ENCODE measurements at regions not wholly inside any gene's neighbourhood (a gene's known extent, or its start where the extent isn't known, plus 50 kb on each side); places are given as distances from the start of the nearest gene placed in this dataset.

DNA sequence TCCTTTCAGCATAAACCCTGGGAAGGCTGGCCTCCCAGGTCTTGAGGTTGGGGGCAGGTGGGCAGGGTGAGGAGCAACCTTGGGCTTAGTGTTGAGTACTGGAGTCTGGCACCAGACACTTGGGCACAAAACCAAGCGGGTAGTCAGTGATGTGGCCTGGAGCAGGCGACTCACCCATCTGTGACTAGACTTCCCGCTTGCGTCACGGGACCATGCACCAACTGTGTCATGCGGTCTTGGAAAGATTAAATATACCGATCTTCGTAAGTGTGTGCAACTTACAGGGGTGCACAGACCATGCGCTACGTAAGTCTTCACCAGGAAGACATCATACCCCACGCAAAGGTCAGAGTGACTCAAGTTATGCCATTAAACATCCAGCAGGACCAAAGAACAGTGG is 304.4 kb upstream of the IRX4 start:
- TF ChIP-seq, protein P1, sequence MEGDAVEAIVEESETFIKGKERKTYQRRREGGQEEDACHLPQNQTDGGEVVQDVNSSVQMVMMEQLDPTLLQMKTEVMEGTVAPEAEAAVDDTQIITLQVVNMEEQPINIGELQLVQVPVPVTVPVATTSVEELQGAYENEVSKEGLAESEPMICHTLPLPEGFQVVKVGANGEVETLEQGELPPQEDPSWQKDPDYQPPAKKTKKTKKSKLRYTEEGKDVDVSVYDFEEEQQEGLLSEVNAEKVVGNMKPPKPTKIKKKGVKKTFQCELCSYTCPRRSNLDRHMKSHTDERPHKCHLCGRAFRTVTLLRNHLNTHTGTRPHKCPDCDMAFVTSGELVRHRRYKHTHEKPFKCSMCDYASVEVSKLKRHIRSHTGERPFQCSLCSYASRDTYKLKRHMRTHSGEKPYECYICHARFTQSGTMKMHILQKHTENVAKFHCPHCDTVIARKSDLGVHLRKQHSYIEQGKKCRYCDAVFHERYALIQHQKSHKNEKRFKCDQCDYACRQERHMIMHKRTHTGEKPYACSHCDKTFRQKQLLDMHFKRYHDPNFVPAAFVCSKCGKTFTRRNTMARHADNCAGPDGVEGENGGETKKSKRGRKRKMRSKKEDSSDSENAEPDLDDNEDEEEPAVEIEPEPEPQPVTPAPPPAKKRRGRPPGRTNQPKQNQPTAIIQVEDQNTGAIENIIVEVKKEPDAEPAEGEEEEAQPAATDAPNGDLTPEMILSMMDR (IDR thresholded peaks at IDR 0.05; ENCODE audit: insufficient read depth, low read length, severe bottlenecking) = no peak
- no peak for FAIRE-seq
- H3K36me3 ChIP-seq (ENCODE audit: control insufficient read depth, insufficient read depth, low read length) = no peaks in the 10 kb centered on the region
- DNase-seq (ENCODE audit: low read depth) = no peak
- H3K4me3 ChIP-seq (ENCODE audit: low read depth, low read length) = no peak overlapping the region
- H3K27me3 ChIP-seq (ENCODE audit: control insufficient read depth, insufficient read depth, low read length) = no peaks in the 10 kb centered on the region

DNA sequence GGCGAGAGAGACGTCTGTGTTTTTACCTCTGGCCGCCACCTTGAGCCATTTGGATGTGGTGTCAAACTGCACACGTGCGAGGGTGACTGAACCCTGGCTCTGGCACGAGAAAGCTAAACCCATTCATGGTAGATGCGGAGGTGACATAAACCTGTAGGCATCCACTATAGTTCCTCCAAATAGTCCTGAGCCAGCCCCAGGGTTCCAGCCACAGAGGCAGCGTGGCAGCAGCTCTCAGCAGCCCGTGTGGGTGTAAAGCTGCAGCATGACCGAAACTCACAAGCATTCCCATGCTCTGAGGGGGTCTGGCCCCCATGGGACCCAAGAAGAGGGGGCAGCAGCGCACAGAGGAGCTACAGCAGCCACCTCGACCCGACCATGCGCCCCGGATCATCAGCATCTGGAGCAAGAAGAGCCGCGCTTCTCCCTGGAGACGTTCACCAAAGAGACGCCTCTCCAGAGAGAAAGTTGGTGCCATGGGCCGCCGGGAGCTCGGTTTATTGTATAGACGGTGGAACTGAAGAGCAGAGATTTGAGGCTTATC is 303.8 kb upstream of the IRX4 start:
- no peak for DNase-seq (ENCODE audit: low read depth)
- FAIRE-seq = no peak

DNA sequence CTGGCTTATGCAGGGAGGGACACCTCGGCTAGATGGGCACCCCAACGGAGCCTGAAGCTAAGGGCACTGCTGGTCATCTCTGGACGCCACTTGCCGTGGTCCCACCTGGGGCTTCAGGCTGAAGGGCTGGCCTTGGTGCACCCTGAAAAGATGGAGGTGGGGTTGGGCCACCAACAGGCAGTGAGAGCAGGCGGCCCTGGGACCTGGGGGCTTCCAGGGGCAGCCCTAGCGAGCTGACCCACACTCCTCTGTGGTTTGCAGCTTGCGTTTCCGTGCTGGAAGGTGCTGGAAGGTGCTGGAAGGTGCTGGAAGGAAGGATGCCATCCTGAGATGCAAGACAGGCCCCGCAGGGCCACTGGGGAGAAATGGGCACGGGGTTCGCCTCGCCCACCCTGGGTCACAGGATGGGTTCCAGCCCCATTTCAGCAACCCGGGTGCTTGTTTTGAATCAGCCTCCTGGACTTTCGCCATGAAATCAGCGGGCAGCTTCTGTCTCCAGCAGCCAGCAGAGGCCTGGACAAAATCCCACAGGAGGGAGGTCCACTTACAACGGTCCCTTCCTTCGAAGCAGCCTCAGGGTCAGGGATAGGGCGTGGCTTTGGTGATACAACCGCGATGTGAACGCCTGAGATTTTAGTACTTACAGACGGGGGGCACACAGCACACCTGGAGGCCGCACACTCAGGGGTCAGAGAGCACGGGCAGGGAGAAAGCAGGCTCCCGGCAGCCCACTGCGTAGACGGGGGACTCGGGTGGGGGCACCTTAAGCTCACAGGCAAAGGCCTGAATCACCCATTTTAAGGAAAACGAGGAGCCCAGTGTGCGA is 303.1 kb upstream of the IRX4 start:
- TF ChIP-seq, protein P1 (IDR thresholded peaks at IDR 0.05; ENCODE audit: insufficient read depth, low read length, severe bottlenecking) = no peak
- no peaks in the 10 kb centered on the region for H3K27me3 ChIP-seq (ENCODE audit: control insufficient read depth, insufficient read depth, low read length)
- H3K4me3 ChIP-seq (ENCODE audit: low read depth, low read length) = no peak overlapping the region
- no peak for FAIRE-seq
- DNase-seq (ENCODE audit: low read depth) = no peak
- no peaks in the 10 kb centered on the region for H3K36me3 ChIP-seq (ENCODE audit: control insufficient read depth, insufficient read depth, low read length)

More for the DNA sequence above, 303.8 kb upstream of the IRX4 start:
- Histone ChIP-seq H3K27me3 (ENCODE audit: control insufficient read depth, insufficient read depth, low read length) (no peaks in the 10 kb centered on the region), H3K4me3 (ENCODE audit: low read depth, low read length) (no peak overlapping the region), H3K36me3 (ENCODE audit: control insufficient read depth, insufficient read depth, low read length) (no peaks in the 10 kb centered on the region)
- TF ChIP-seq, protein P1 (IDR thresholded peaks at IDR 0.05; ENCODE audit: insufficient read depth, low read length, severe bottlenecking) = no peak

DNA sequence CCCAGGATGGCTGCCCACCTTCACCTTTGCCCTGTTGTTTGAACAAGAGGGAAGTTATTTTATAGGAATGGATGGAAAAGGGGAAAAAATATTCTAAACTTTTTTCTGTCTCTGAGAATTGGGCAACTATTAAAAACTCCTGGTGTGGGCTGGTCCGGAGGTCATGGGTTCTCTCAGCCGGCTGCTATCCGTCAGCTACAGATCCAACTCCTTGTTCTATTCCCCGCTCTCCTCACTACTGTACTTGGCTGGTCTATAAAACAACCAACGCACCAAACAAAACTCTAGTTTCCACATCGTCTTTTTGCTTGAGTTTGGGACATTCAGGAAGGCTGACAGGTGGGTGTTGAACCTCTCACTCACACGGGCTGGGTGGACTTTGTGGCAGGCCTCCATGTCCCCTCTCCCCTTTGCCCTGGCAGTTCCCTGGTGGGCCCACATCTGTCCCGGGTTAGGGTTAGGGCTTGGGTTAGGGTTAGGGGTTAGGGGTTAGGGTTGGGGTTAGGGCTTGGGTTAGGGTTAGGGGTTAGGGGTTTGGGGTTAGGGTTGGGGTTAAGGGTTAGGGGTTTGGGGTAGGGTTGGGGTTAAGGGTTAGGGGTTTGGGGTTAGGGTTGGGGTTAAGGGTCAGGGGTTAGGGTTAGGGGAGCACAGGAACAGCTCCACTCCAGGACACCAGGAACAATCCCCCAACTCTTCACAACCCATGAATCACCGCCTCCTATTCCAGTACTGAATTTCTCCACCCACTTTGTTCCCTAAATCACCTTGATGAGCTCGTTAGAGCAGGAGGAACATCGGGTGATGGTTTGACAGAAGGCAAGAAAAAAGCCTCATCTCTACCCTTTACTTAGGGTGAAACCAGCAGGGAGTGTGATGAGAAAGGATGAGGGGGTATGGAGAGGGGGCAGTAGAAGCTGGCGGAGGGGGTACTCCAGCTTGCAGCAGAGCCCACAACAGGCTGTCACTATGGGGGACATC is 302.1 kb upstream of the IRX4 start:
- Histone ChIP-seq H3K4me3 (ENCODE audit: low read depth, low read length) (no peak overlapping the region), H3K36me3 (ENCODE audit: control insufficient read depth, insufficient read depth, low read length) (no peaks in the 10 kb centered on the region), H3K27me3 (ENCODE audit: control insufficient read depth, insufficient read depth, low read length) (no peaks in the 10 kb centered on the region)
- FAIRE-seq = no peak
- TF ChIP-seq, protein P1 (IDR thresholded peaks at IDR 0.05; ENCODE audit: insufficient read depth, low read length, severe bottlenecking) = no peak
- DNase-seq (ENCODE audit: low read depth) = no peak

DNA sequence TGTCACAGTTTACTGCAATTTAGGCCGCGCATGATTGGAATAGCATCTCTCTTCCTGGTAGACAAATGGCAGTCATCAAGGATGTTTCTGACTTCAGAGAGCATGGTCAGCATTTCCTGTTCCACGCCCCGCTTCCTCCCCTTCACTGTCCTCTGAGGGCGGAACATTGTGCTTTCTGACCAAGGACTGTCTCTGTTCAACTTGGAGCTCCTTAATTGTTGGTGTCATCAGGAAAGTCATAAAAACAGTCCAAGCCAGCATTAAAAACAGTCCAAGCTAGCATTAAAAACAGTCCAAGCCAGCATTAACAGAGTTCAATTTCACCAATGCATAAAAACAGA is 301.3 kb upstream of the IRX4 start:
- H3K27me3 ChIP-seq (ENCODE audit: control insufficient read depth, insufficient read depth, low read length) = no peaks in the 10 kb centered on the region
- H3K4me3 ChIP-seq (ENCODE audit: low read depth, low read length) = no peak overlapping the region
- TF ChIP-seq, protein P1 (IDR thresholded peaks at IDR 0.05; ENCODE audit: insufficient read depth, low read length, severe bottlenecking) = no peak
- H3K36me3 ChIP-seq (ENCODE audit: control insufficient read depth, insufficient read depth, low read length) = no peaks in the 10 kb centered on the region
- FAIRE-seq (no peak), DNase-seq (ENCODE audit: low read depth) (no peak)
